Keratinocyte (primary cell): ENCODE measurements at regions not wholly inside any gene's neighbourhood (a gene's known extent, or its start where the extent isn't known, plus 50 kb on each side); places are given as distances from the start of the nearest gene placed in this dataset.

ENCODE experiments used
- DNase-seq: peaks from one replicate; pipeline ENCODE4 v3.0.0-alpha.2; 2011; ENCODE audit warnings: low read depth, missing footprints, low spot score
- FAIRE-seq: peaks from 2 replicates; lab custom pipeline; 2011; peaks lifted over from hg19 to GRCh38; lab: Jason Lieb, UNC
- H2AFZ ChIP-seq: 2 replicates; pipeline ENCODE4 v1.6.0; 2012; ENCODE audit warnings: low read length, control low read depth, inconsistent platforms; ENCODE audit not compliant: control insufficient read depth
- H3K27ac ChIP-seq: 2 replicates; pipeline ENCODE4 v1.5.1; 2011; ENCODE audit warnings: low read length; ENCODE audit not compliant: control insufficient read depth, insufficient read depth
- H3K27me3 ChIP-seq: 3 replicates; pipeline ENCODE4 v1.6.0; 2011; ENCODE audit warnings: low read length; ENCODE audit not compliant: control insufficient read depth, insufficient read depth; ENCODE audit errors: extremely low read depth
- H3K36me3 ChIP-seq, 2 experiments: 2 replicates in 1 of 2; 3 replicates in 1 of 2; pipeline ENCODE4 v1.5.1; 2011; ENCODE audit warnings: low read length in 2 of 2, mild to moderate bottlenecking in 1 of 2; ENCODE audit not compliant: control insufficient read depth in 2 of 2, insufficient read depth in 2 of 2; ENCODE audit errors: extremely low read depth in 1 of 2
- H3K4me1 ChIP-seq: 3 replicates; pipeline ENCODE4 v1.5.1; 2011; ENCODE audit warnings: low read length; ENCODE audit not compliant: control insufficient read depth, insufficient read depth; ENCODE audit errors: extremely low read depth
- H3K4me2 ChIP-seq: 3 replicates; pipeline ENCODE4 v1.6.0; 2011; ENCODE audit warnings: low read depth, low read length; ENCODE audit not compliant: control insufficient read depth, insufficient read depth; ENCODE audit errors: extremely low read depth
- H3K4me3 ChIP-seq, 3 experiments: fragments of 200-600 bp in 1 of 3; sonication (generic) in 1 of 3; 2 replicates in 2 of 3; 3 replicates in 1 of 3; pipeline ENCODE4 v1.5.1; 2011 to 2016; ENCODE audit warnings: low read length in 3 of 3, mild to moderate bottlenecking in 3 of 3, control low read depth in 2 of 3, inconsistent platforms in 1 of 3, low read depth in 1 of 3, mixed read lengths in 1 of 3, mixed run types in 1 of 3, moderate library complexity in 1 of 3; ENCODE audit not compliant: control insufficient read depth in 2 of 3, insufficient read depth in 2 of 3; ENCODE audit errors: extremely low read depth in 1 of 3
- H3K79me2 ChIP-seq: 2 replicates; pipeline ENCODE4 v1.6.0; 2012; ENCODE audit warnings: low read length; ENCODE audit not compliant: control insufficient read depth, insufficient read depth
- H3K9ac ChIP-seq: 3 replicates; pipeline ENCODE4 v1.6.0; 2011; ENCODE audit warnings: low read length; ENCODE audit not compliant: control insufficient read depth, insufficient read depth; ENCODE audit errors: extremely low read depth
- H3K9me1 ChIP-seq: 3 replicates; pipeline ENCODE4 v1.6.0; 2011; ENCODE audit warnings: low read length; ENCODE audit not compliant: control insufficient read depth, insufficient read depth; ENCODE audit errors: extremely low read depth
- H3K9me3 ChIP-seq: 2 replicates; pipeline ENCODE4 v1.5.1; 2012; ENCODE audit warnings: low read depth, low read length; ENCODE audit not compliant: control insufficient read depth
- H4K20me1 ChIP-seq: 3 replicates; pipeline ENCODE4 v1.6.0; 2011; ENCODE audit warnings: low read length; ENCODE audit not compliant: control insufficient read depth, insufficient read depth; ENCODE audit errors: extremely low read depth
- EZH2 ChIP-seq: IDR thresholded peaks from one replicate; pipeline ENCODE4 v1.6.1; 2012; ENCODE audit warnings: inconsistent platforms, mild to moderate bottlenecking, low read length, moderate library complexity
- dilution Hi-C: fragments of 300-500 bp; cut with MboI; formaldehyde crosslinking; loops from one replicate; pipeline ENCODE4 v1.7.0; 2020; ENCODE audit warnings: low sequenced_read_pairs; ENCODE audit not compliant: extremely low pct_ligation_motif_present
- TF ChIP-seq, protein P1 (sequence below), 3 experiments: IDR thresholded peaks in 1 of 3; conservative IDR thresholded peaks in 1 of 3; optimal IDR thresholded peaks in 1 of 3; 2 replicates in 2 of 3; 3 replicates in 1 of 3; pipeline versions ENCODE3 to v1.5.1; 2011; ENCODE audit warnings: low read length in 3 of 3, mild to moderate bottlenecking in 3 of 3, moderate library complexity in 2 of 3, control low read depth in 1 of 3, inconsistent platforms in 1 of 3; ENCODE audit not compliant: insufficient read depth in 2 of 3; ENCODE audit errors: extremely low read depth in 1 of 3

DNA sequence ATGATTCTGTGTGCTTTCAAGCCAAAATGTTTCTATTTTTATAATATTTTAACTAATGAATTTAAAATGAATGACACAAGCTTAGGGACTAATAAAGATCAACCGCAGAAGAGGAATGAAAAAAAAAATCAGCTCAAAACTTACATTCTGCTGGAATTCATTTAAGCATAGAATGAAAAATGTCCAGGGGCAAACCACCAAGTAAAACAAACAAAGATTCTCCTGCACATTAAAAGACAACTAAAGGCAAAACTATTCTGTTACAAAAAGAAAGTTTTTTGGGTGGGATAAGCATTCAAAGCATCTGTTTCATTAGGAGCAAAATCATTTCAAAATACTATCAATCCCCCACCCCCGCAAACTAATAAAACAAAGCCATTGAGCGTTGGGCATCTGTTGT is 99.3 kb upstream of the SOX11 start:
- Histone ChIP-seq H3K27ac (no peak overlapping the region), H3K36me3 (no peaks in the 10 kb centered on the region), H3K9me1 (no peaks in the 10 kb centered on the region), H3K79me2 (no peaks in the 10 kb centered on the region), H3K4me2 (no peak overlapping the region), H3K4me3 (no peak overlapping the region), H4K20me1 (no peaks in the 10 kb centered on the region), H3K9me3 (peaks cover 3% of the 10 kb centered on the region), H3K27me3 (no peaks in the 10 kb centered on the region), H3K9ac (no peak overlapping the region), H3K4me1 (no peaks in the 10 kb centered on the region), H2AFZ (no peak overlapping the region)
- DNase-seq (no peak), FAIRE-seq (no peak)
- TF ChIP-seq, protein P1, sequence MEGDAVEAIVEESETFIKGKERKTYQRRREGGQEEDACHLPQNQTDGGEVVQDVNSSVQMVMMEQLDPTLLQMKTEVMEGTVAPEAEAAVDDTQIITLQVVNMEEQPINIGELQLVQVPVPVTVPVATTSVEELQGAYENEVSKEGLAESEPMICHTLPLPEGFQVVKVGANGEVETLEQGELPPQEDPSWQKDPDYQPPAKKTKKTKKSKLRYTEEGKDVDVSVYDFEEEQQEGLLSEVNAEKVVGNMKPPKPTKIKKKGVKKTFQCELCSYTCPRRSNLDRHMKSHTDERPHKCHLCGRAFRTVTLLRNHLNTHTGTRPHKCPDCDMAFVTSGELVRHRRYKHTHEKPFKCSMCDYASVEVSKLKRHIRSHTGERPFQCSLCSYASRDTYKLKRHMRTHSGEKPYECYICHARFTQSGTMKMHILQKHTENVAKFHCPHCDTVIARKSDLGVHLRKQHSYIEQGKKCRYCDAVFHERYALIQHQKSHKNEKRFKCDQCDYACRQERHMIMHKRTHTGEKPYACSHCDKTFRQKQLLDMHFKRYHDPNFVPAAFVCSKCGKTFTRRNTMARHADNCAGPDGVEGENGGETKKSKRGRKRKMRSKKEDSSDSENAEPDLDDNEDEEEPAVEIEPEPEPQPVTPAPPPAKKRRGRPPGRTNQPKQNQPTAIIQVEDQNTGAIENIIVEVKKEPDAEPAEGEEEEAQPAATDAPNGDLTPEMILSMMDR (optimal IDR thresholded peaks at IDR 0.05 in 1 of 3, IDR thresholded peaks at IDR 0.05 in 1 of 3, conservative IDR thresholded peaks at IDR 0.05 in 1 of 3; ENCODE audit: extremely low read depth in 1 of 3, insufficient read depth in 2 of 3, low read length in 3 of 3), result no peak
- dilution Hi-C loops, result no loop called here

DNA sequence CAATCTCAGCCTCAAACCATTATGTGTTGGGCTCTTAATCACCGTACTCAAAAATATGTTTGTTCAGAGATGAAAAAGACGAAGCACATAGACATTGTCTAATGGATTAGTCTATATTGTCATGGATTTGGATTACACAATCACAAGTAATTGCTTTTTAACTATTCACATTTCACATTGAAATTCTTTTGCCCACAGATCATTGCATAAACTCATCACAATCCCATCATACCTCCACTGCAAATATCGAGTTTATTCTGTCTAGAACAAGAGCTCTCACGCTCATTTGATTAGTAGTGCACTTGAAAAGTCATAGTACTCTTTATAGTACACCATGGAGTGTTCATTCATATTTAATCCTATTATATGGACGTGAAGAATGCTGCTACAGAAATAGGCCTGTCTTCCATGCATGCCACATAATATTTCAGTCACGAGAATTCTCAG is 97.9 kb upstream of the SOX11 start:
- DNase-seq, result no peak
- H3K4me1 ChIP-seq, result no peaks in the 10 kb centered on the region
- dilution Hi-C loops, result no loop called here

More for the DNA sequence above, 97.9 kb upstream of the SOX11 start:
- H3K27me3 ChIP-seq, result no peaks in the 10 kb centered on the region
- H3K9me1 ChIP-seq, result no peaks in the 10 kb centered on the region
- TF ChIP-seq, protein P1 (optimal IDR thresholded peaks at IDR 0.05 in 1 of 3, IDR thresholded peaks at IDR 0.05 in 1 of 3, conservative IDR thresholded peaks at IDR 0.05 in 1 of 3; ENCODE audit: extremely low read depth in 1 of 3, insufficient read depth in 2 of 3, low read length in 3 of 3), result no peak
- TF ChIP-seq EZH2, result no peak
- no peak for FAIRE-seq
- H3K27ac ChIP-seq, result no peak overlapping the region
- H3K79me2 ChIP-seq, result no peaks in the 10 kb centered on the region
- no peak overlapping the region for H2AFZ ChIP-seq
- H4K20me1 ChIP-seq, result no peaks in the 10 kb centered on the region
- H3K9ac ChIP-seq, result no peak overlapping the region
- no peak overlapping the region for H3K4me3 ChIP-seq
- no peak overlapping the region for H3K4me2 ChIP-seq
- peaks cover 3% of the 10 kb centered on the region for H3K9me3 ChIP-seq
- H3K36me3 ChIP-seq, result no peaks in the 10 kb centered on the region
